Activated CD8-positive, alpha-beta memory T cell treated with anti-CD3 and anti-CD28 coated beads for 24 hours (primary cell): ENCODE measurements at regions not wholly inside any gene's neighbourhood (a gene's known extent, or its start where the extent isn't known, plus 50 kb on each side); places are given as distances from the start of the nearest gene placed in this dataset.
A peak's percentile ranks its signal among the peaks of the same experiment; 100 is the strongest.

ENCODE experiments used
- DNase-seq: peaks from one replicate; pipeline ENCODE4 v3.0.0-alpha.2; 2020

DNA sequence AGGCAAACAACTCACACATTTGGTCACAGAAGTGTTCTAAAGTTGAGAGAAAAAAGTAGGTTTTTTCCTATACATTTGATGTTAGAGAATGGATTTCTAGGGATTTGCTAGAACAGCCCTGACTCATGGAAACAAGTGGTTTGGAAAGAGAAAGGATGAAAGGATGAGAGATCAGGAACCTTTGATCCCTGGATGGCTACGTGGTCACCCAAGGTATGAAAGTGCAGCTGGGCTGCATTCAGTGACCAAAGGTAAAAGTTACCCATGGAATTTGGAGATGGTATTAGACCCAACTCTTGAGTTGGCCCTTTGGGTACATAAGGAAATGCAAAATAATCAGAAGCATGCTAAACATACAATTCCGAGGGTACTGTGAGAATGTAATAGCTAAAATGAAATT, 61.3 kb upstream of the SPIN1 start:
- DNase-seq: no peak

DNA sequence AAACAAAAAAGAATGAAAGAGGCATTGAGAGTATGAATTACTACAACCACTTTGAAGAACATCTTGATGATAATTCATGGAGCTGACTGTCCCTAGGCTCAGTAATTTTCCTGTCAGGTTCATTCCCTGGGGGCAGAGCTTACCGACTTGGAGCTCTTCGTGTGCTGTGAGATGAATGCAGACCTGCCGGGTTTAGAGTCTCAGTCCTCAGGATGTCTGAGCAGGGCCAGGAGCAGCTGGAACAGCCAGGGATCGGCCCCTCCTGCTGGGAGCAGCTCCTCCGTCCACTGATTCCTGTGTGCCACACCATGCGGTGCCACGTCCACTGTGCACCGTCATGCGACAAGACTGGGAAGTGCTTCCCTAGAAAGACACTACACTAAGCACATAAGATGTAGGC, 62.2 kb upstream of the SPIN1 start:
- no peak for DNase-seq

DNA sequence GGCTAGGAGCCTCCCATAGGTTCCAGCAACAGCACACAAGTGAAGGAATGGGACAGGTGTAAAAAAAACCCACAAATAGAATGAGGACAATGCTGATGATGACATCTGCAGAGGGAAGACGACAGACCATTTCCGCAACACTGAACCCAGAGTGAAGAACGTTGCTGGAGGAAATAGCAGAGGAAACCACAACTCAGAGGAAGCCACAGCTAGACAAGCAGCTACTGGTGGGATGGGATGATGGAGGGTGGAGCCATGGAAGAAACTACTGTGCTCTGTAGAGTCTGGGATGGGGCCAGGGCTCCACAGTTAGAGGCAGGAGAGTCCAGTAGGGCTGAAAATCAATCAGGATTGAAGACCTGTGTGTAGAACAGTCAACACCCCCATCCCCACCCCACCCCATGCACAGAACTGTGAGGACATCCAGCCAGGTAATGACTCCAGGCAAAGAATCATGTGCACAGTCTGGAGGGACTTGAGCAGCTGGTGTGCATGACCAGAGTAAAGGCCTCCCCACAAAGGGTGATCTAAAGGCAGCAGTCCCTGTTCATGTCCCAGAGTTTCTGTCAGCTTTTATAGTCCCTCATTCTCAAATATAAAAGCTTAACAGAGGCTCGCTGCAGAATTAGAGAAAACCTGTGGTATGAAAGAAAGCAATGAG, 65.2 kb upstream of the SPIN1 start:
- DNase-seq: peak; percentile 67

DNA sequence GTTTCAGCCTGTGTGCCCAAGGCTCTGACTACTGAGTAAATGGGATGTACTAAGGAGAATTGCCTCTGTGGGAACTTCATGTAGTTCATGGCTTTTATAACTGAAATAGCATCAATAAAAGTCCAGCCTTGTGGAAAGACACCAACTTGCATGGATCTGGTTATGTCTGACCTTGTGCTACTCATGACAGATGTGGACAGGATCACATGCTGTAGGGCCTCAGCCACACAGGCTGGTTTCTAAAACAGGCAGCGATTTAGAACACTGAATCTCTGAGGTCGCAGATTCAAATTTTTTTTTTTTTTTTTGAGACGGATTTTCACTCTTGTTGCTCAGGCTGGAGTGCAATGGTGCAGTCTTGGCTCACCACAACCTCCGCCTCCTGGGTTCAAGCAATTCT, 66.5 kb upstream of the SPIN1 start:
- no peak for DNase-seq

- DNase-seq: no peak
These were observed 67.4 kb upstream of the SPIN1 start for GRCh38 chr9:88320748-88321415.

DNA sequence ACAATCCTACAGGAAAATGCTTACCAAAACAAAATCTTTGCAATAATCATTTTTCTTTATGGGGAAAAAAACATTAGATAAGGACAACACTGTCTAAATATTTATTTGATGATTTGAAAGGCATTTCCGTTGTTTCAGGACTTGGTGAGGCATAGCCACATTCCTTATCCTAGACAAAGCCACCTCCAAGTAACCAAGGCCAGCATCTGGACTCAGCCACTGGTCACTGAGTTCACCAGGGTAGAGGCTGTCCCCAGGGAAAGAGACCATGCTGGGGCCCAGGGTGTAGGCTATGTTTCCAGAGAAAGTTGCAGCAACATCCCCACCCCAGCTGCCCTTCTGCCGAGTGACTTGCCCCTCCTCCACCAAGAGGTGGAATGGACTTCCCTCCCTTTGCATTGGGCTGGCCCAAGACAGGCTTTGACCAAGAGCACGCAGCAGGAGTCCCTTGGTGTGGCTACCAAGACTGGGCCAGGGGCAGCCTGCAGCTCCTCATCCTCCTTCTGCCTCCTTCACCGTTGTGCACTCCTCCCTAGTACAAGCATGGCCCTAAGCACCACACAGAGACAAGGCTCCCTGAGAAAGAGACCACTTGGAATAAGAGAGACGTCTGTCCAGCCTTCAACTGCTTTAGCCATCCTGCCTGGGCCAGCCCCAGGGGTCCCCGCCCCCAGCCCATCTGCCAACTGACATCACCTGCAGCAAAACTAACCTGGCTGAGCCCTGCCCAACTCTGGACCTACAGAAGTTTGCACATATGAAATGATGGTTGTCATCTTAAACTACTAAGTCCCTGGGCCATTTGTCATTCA, 68.1 kb upstream of the SPIN1 start:
- DNase-seq: no peak

GRCh38 chr9:88313364-88314220, 74.7 kb upstream of the SPIN1 start:
- peak; percentile 72 for DNase-seq

DNA sequence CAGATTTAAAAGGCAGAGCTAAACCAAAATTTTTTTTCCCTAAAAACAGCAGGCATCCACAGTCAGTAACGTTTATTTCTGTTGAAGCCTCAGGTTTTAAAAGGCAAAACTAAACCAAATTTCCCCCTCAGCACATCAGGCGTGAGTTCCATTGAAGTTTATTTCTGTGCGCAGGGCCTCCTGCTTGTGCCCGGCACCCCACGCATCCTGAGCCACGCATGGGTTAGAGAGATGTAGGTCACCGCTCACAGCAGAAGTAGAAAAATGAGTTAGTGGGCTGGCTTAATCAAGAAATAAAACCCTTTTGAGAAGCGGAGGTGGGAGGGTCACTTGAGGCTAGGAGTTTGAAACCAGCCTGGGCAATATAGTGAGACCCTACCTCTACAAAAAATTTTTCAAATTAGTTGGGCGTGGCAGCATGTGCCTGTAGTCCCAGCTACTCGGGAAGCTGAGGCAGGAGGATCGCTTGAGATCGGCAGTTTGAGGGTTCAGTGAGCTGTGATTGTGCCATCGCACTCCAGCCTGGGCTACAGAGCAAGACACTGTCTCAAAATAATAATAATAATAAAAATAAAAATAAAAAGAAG, 75.6 kb upstream of the SPIN1 start:
- no peak for DNase-seq

- DNase-seq: no peak
These were observed 76.2 kb upstream of the SPIN1 start for GRCh38 chr9:88312045-88312444.

- DNase-seq: no peak
These were observed 77.8 kb upstream of the SPIN1 start for GRCh38 chr9:88310310-88310980.

GRCh38 chr9:88308831-88309560, 79.2 kb upstream of the SPIN1 start:
- no peak for DNase-seq

GRCh38 chr9:88307136-88307535, 81.1 kb upstream of the SPIN1 start:
- no peak for DNase-seq

- peak; percentile 75 for DNase-seq
These were observed 84.4 kb upstream of the SPIN1 start for GRCh38 chr9:88303721-88304451.

DNA sequence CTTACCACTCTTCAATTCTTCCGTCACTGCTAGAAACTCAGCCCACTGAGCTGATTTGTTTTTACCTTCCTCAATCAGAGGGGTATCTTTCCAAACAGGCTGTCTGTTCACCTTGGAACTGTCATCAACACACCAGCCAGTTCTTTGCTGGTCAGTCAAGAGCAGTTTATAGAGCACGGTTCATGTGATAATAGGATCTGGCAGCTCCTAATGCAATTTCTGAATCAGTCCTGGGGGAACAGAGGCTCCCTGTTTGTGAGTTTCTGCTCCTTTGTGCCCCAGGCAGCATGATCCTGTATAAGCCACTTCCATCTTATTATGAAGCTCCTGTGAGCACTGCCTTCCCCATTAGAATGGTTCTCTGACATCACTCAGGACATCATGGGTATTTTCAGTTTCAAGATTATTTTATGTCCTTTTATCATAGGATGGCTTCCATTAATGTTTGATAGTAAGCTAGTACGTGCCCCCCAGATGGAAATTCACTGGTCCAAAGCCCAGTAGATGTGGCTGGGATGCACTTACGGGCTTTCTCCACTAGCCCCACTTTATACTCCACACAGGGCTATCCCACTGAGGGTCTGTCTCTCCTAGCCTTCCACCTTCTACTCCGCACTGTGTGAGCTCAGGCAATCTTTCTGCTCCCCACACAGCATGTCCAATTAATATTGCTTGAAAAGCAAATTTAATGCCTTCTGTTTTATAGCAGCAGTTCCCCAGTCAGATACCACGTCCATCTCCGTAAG, 85.5 kb upstream of the SPIN1 start:
- DNase-seq: no peak

- no peak for DNase-seq
These were observed 87.7 kb upstream of the SPIN1 start for GRCh38 chr9:88300556-88300955.

- no peak for DNase-seq
These were observed 96.4 kb upstream of the SPIN1 start for GRCh38 chr9:88291856-88292255.

DNA sequence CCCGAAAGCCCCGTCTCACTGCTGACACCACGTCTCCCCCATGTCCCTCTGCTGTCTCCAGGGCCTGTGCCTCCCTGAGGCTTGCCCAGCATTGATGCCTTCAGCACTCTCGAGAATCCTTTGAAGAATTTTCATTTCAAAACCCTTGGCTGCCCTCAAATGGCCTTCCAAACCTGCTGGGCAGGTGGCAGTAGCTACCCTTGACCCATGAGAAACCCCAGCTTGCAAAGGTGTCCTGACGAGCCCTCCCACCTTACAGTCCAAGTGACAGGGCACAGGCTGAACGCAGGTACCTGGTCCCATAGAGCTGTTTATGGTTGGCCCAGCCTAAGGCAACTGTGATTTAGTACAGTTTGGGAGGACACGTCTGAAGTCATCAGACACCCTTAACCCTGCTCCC, 97.2 kb upstream of the SPIN1 start:
- no peak for DNase-seq

- DNase-seq: no peak
These were observed 98.7 kb upstream of the SPIN1 start for GRCh38 chr9:88289532-88289931.

DNA sequence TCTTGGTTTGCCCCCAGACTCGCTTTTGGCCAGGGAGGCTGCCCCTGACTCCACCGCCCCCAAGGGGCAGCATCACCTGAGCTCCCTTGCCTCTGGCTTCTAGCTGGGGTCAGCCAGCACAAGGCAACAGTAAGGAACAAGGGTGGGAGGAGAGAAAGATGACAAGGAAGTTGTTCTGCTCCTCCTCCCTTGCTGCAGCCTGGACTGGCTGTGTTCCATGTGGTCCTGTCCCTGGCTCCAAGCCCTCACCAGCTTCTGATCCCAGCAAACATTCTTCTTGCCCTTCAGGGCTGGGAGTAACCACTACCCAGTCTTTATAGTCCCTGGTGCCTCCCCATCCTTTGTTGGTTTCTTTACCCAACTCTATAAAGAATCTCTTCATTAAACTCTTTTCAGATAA, 100.3 kb upstream of the SPIN1 start:
- DNase-seq: no peak

DNA sequence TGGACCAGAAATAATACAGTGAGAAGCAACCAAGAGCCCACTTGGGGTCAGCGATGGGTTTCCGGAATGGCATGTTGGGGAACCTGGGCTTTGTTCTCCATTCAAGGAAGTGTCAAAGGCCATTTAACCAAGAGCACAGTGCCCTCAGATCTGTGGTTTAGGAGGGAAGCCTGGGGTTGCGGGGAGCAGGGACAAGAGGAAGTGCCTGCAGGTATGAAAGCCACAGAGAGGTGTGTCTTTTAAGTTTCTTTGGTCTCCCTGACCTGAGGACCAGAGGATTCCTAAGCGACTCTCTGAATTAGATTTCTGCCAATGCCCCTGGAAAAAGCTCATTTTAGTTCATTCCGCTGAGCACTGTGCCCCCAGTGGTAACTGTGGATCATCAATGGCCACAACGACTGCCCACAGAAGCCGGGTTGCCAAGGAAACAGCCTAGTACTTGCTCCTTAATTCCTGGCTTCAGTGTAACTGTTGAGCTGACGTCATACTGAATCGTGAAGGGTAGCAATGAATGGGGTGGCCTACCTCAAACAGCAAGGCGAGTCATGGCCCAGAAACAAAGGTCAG, 107.3 kb upstream of the SPIN1 start:
- DNase-seq: no peak
